ENCODE measurements at regions not wholly inside any gene's neighbourhood (a gene's known extent, or its start where the extent isn't known, plus 50 kb on each side); places are given as distances from the start of the nearest gene placed in this dataset.
"Not testable (repeated sequence)": the region's sequence is repeated elsewhere in the genome, so short reads cannot be mapped to it uniquely, and the experiment has no call there.

GRCh38 chr6:164736090-164736489 is 573.3 kb downstream of the C6orf118 start:
- not testable (repeated sequence) for TF ChIP-seq POLR2A (IDR thresholded peaks at IDR 0.05)
- TF ChIP-seq, protein P1, sequence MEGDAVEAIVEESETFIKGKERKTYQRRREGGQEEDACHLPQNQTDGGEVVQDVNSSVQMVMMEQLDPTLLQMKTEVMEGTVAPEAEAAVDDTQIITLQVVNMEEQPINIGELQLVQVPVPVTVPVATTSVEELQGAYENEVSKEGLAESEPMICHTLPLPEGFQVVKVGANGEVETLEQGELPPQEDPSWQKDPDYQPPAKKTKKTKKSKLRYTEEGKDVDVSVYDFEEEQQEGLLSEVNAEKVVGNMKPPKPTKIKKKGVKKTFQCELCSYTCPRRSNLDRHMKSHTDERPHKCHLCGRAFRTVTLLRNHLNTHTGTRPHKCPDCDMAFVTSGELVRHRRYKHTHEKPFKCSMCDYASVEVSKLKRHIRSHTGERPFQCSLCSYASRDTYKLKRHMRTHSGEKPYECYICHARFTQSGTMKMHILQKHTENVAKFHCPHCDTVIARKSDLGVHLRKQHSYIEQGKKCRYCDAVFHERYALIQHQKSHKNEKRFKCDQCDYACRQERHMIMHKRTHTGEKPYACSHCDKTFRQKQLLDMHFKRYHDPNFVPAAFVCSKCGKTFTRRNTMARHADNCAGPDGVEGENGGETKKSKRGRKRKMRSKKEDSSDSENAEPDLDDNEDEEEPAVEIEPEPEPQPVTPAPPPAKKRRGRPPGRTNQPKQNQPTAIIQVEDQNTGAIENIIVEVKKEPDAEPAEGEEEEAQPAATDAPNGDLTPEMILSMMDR (IDR thresholded peaks at IDR 0.05 in 4 of 5, conservative IDR thresholded peaks at IDR 0.05 in 1 of 5) = not testable (repeated sequence)

Data from gastrocnemius medialis (tissue), 4 donors.